Transverse colon (tissue), 4 donors: ENCODE measurements at regions not wholly inside any gene's neighbourhood (a gene's known extent, or its start where the extent isn't known, plus 50 kb on each side); places are given as distances from the start of the nearest gene placed in this dataset.

Source experiments
- POLR2A ChIP-seq: fragments of 450-650 bp; IDR thresholded peaks from one replicate; pipeline ENCODE4 v1.6.1; 2016; ENCODE audit warnings: antibody characterized with exemption, mild to moderate bottlenecking, moderate library complexity
- POLR2AphosphoS5 ChIP-seq, 3 donors: sonication (generic); formaldehyde crosslinking; IDR thresholded peaks; one replicate each; pipeline ENCODE4 v1.6.1; 2016; ENCODE audit warnings: antibody characterized with exemption in 3 of 3
- TF ChIP-seq, protein P1 (sequence below), 5 experiments: fragments of 200-600 bp in 3 of 5; fragments of 450-650 bp in 2 of 5; sonication (generic) in 3 of 5; IDR thresholded peaks; 1 replicate in 2 of 5; 2 replicates in 3 of 5; pipeline ENCODE4 v1.5.1; 2016 to 2017; ENCODE audit warnings: antibody characterized with exemption in 5 of 5, inconsistent platforms in 3 of 5, mild to moderate bottlenecking in 2 of 5, moderate library complexity in 1 of 5

- TF ChIP-seq, protein P1, sequence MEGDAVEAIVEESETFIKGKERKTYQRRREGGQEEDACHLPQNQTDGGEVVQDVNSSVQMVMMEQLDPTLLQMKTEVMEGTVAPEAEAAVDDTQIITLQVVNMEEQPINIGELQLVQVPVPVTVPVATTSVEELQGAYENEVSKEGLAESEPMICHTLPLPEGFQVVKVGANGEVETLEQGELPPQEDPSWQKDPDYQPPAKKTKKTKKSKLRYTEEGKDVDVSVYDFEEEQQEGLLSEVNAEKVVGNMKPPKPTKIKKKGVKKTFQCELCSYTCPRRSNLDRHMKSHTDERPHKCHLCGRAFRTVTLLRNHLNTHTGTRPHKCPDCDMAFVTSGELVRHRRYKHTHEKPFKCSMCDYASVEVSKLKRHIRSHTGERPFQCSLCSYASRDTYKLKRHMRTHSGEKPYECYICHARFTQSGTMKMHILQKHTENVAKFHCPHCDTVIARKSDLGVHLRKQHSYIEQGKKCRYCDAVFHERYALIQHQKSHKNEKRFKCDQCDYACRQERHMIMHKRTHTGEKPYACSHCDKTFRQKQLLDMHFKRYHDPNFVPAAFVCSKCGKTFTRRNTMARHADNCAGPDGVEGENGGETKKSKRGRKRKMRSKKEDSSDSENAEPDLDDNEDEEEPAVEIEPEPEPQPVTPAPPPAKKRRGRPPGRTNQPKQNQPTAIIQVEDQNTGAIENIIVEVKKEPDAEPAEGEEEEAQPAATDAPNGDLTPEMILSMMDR (IDR thresholded peaks at IDR 0.05) = no peak
- no peak for TF ChIP-seq POLR2AphosphoS5 (IDR thresholded peaks at IDR 0.05)
- no peak for TF ChIP-seq POLR2A
These were observed 107.7 kb upstream of the BTN3A2 start for GRCh38 chr6:26257272-26257671.
